NB4 (cell line): ENCODE measurements at regions not wholly inside any gene's neighbourhood (a gene's known extent, or its start where the extent isn't known, plus 50 kb on each side); places are given as distances from the start of the nearest gene placed in this dataset.

Experiments
- MYC ChIP-seq: IDR thresholded peaks from 2 replicates; pipeline ENCODE4 v1.6.1; 2011; ENCODE audit warnings: low read depth, low read length
- POLR2A ChIP-seq: IDR thresholded peaks from 2 replicates; pipeline ENCODE4 v1.6.1; 2011; ENCODE audit warnings: mild to moderate bottlenecking; ENCODE audit not compliant: insufficient read length; ENCODE audit errors: extremely low read depth
- TF ChIP-seq, protein P1 (sequence below): IDR thresholded peaks from one replicate; pipeline ENCODE4 v1.5.1; 2012; ENCODE audit warnings: low read depth, low read length
- TF ChIP-seq, protein P2 (sequence below): IDR thresholded peaks from 2 replicates; pipeline ENCODE4 v1.6.1; 2011; ENCODE audit warnings: low read depth, low read length

- no peak for TF ChIP-seq POLR2A
- TF ChIP-seq, protein P1, sequence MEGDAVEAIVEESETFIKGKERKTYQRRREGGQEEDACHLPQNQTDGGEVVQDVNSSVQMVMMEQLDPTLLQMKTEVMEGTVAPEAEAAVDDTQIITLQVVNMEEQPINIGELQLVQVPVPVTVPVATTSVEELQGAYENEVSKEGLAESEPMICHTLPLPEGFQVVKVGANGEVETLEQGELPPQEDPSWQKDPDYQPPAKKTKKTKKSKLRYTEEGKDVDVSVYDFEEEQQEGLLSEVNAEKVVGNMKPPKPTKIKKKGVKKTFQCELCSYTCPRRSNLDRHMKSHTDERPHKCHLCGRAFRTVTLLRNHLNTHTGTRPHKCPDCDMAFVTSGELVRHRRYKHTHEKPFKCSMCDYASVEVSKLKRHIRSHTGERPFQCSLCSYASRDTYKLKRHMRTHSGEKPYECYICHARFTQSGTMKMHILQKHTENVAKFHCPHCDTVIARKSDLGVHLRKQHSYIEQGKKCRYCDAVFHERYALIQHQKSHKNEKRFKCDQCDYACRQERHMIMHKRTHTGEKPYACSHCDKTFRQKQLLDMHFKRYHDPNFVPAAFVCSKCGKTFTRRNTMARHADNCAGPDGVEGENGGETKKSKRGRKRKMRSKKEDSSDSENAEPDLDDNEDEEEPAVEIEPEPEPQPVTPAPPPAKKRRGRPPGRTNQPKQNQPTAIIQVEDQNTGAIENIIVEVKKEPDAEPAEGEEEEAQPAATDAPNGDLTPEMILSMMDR, result no peak
- TF ChIP-seq, protein P2, sequence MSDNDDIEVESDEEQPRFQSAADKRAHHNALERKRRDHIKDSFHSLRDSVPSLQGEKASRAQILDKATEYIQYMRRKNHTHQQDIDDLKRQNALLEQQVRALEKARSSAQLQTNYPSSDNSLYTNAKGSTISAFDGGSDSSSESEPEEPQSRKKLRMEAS, result no peak
- TF ChIP-seq MYC, result no peak
Observed at GRCh38 chr6:145506136-145506535, 229.2 kb downstream of the EPM2A start.
